ENCODE measurements at regions not wholly inside any gene's neighbourhood (a gene's known extent, or its start where the extent isn't known, plus 50 kb on each side); places are given as distances from the start of the nearest gene placed in this dataset.
"Not testable (repeated sequence)": the region's sequence is repeated elsewhere in the genome, so short reads cannot be mapped to it uniquely, and the experiment has no call there.

DNA sequence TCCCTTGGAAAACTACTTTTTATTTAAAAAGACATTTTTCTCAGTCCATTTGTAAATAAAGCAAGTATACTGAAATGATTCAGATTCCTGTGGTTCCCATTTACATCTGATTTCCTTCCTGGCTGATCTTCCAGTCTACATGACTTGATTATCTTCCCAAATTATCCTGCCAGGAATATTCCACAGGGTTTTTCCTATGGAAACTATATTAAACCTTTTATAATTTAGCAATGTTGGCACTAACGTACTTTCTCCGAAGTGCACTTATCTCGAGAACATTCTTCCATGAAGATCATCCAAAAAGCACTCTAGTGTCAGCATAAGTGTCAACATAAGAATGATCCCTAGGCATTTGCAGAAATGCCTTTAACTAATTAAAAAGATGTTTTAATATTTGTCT, 347.7 kb upstream of the KIF2B start:
- no peak for TF ChIP-seq EP300 (IDR thresholded peaks at IDR 0.05)
- TF ChIP-seq CTCF (IDR thresholded peaks at IDR 0.05) = no peak
- TF ChIP-seq POLR2A (IDR thresholded peaks at IDR 0.05) = no peak
- H3K4me3 ChIP-seq = no peak overlapping the region
- H3K4me1 ChIP-seq = no peaks in the 10 kb centered on the region
- no peaks in the 10 kb centered on the region for H3K27me3 ChIP-seq
- no peak for DNase-seq (ENCODE audit: low spot score in 2 of 2)
- H3K36me3 ChIP-seq = no peaks in the 10 kb centered on the region
- H3K27ac ChIP-seq = no peak overlapping the region
- no peaks in the 10 kb centered on the region for H3K9me3 ChIP-seq
- whole genome bisulfite sequencing, 2 donors = 57 to 59% methylated on average over 3 of the region's 3 CpGs

- H3K9me3 ChIP-seq = no peaks in the 10 kb centered on the region
- no peak overlapping the region for H3K4me3 ChIP-seq
- no peak overlapping the region for H3K27ac ChIP-seq
- H3K4me1 ChIP-seq = no peaks in the 10 kb centered on the region
- no peaks in the 10 kb centered on the region for H3K36me3 ChIP-seq
- no peak for DNase-seq (ENCODE audit: low spot score in 2 of 2)
- no peaks in the 10 kb centered on the region for H3K27me3 ChIP-seq
- 98 to 99% methylated on average over 1 of the region's 1 CpG for WGBS, 2 donors
- TF ChIP-seq EP300 (IDR thresholded peaks at IDR 0.05) (no peak), CTCF (IDR thresholded peaks at IDR 0.05) (no peak), POLR2A (IDR thresholded peaks at IDR 0.05) (no peak)
Measured at GRCh38 chr17:53472586-53472985, 350.1 kb upstream of the KIF2B start.

DNA sequence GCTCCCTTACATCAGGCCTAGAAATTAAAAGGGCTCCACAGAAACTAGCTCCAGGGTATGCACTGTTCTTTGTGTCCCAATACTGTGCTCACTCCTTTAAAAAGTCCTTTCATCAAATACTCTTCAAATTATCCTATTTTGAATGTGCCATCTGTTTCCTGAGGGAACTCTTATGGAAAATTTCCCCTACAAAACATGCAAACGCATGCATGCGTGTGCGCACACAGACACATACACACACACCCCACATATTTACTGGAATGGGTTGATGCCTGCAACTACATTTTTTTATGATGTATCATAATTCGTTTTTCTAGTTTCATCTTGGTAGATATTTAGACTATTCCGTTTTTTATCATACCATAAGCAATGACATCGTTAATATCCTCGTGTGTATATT, 351.2 kb upstream of the KIF2B start:
- H3K27ac ChIP-seq = no peak overlapping the region
- H3K27me3 ChIP-seq = no peaks in the 10 kb centered on the region

DNA sequence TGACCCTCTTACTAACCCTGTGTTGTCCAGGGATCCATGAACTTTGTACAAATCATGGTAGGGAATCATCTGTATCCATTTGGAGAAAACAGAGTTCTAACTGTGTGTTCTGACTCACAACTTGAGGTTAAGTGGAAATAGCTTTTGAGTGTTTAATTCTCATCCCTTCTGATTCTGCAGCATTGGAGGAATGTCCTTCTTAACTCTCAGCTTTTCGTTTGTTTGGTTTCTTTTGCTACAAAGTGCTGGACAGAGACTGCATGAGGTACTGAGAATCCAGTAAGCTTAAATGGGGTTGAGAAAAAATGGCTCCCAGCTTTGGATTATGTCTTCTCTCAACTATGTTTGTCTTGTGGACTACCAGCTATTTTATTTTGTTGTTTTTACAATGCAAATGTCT, 352.1 kb upstream of the KIF2B start:
- Histone ChIP-seq H3K36me3 (no peaks in the 10 kb centered on the region), H3K4me3 (no peak overlapping the region), H3K9me3 (no peaks in the 10 kb centered on the region), H3K4me1 (no peaks in the 10 kb centered on the region), H3K27me3 (no peaks in the 10 kb centered on the region), H3K27ac (no peak overlapping the region)
- TF ChIP-seq POLR2A (IDR thresholded peaks at IDR 0.05) (no peak), EP300 (IDR thresholded peaks at IDR 0.05) (no peak), CTCF (IDR thresholded peaks at IDR 0.05) (no peak)
- no peak for DNase-seq (ENCODE audit: low spot score in 2 of 2)
- WGBS, 2 donors = 53 to 65% methylated on average over 1 of the region's 1 CpG

More for the DNA sequence above, 351.2 kb upstream of the KIF2B start:
- no peak for DNase-seq (ENCODE audit: low spot score in 2 of 2)
- Histone ChIP-seq H3K9me3 (no peaks in the 10 kb centered on the region), H3K36me3 (no peaks in the 10 kb centered on the region), H3K4me3 (no peak overlapping the region), H3K4me1 (no peaks in the 10 kb centered on the region)
- no peak for TF ChIP-seq CTCF (IDR thresholded peaks at IDR 0.05)
- TF ChIP-seq POLR2A (IDR thresholded peaks at IDR 0.05) = no peak
- TF ChIP-seq EP300 (IDR thresholded peaks at IDR 0.05) = no peak
- WGBS, 2 donors = 82% methylated on average over 7 of the region's 7 CpGs

- no peak overlapping the region for H3K4me3 ChIP-seq
- no peaks in the 10 kb centered on the region for H3K36me3 ChIP-seq
- H3K9me3 ChIP-seq = no peaks in the 10 kb centered on the region
- peaks cover 0 to 3% (median 0%) of the 10 kb centered on the region in 4 donors for H3K4me1 ChIP-seq
- no peak for DNase-seq (ENCODE audit: low spot score in 2 of 2)
- H3K27me3 ChIP-seq = no peaks in the 10 kb centered on the region
- no peak for TF ChIP-seq EP300 (IDR thresholded peaks at IDR 0.05)
- no peak for TF ChIP-seq CTCF (IDR thresholded peaks at IDR 0.05)
- TF ChIP-seq POLR2A (IDR thresholded peaks at IDR 0.05) = no peak
- no peak overlapping the region for H3K27ac ChIP-seq
Measured at GRCh38 chr17:53466733-53467132, 356.0 kb upstream of the KIF2B start.

GRCh38 chr17:53464396-53464795, 358.3 kb upstream of the KIF2B start:
- H3K27me3 ChIP-seq; H3K4me1 ChIP-seq; H3K27ac ChIP-seq; H3K9me3 ChIP-seq; DNase-seq (ENCODE audit: low spot score in 2 of 2); H3K4me3 ChIP-seq; H3K36me3 ChIP-seq: not testable (repeated sequence)
- 89 to 91% methylated on average over 8 of the region's 8 CpGs for WGBS, 2 donors

Data from tibial nerve (tissue), 4 donors.